ENCODE measurements at regions not wholly inside any gene's neighbourhood (a gene's known extent, or its start where the extent isn't known, plus 50 kb on each side); places are given as distances from the start of the nearest gene placed in this dataset.

- no peak for TF ChIP-seq ZFX (IDR thresholded peaks at IDR 0.05; ENCODE audit: borderline replicate concordance)
- TF ChIP-seq CTCF (IDR thresholded peaks at IDR 0.05): no peak
- no peak overlapping the region for H3K27ac ChIP-seq
Observed at GRCh38 chr19:29395734-29396414, 129.9 kb upstream of the VSTM2B start.

GRCh38 chr19:29396925-29397324, 128.9 kb upstream of the VSTM2B start:
- H3K27ac ChIP-seq: no peak overlapping the region
- TF ChIP-seq CTCF (IDR thresholded peaks at IDR 0.05) (no peak), ZFX (IDR thresholded peaks at IDR 0.05; ENCODE audit: borderline replicate concordance) (no peak)

DNA sequence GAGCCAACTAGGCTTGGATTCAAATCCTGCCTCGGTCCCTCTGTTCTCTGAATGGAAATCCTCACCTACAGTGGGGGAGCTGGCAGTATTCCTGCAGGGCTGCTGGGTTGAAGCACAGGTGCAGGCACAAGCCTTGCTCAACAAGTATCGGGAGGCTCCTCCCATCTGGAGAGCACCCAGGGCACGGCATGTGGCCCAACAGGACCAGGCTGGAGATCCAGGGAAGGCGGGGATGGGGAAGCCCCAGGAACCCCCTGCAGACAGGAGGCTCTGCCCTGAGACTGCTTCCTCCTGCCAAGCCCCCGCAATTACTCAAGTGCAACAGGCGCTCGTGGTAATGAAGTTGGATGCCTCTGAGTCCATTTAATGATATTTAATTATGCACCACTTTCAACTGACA, 128.0 kb upstream of the VSTM2B start:
- TF ChIP-seq CTCF (IDR thresholded peaks at IDR 0.05) (no peak), ZFX (IDR thresholded peaks at IDR 0.05; ENCODE audit: borderline replicate concordance) (no peak)
- no peak overlapping the region for H3K27ac ChIP-seq

GRCh38 chr19:29399804-29400203, 126.0 kb upstream of the VSTM2B start:
- TF ChIP-seq ZFX (IDR thresholded peaks at IDR 0.05; ENCODE audit: borderline replicate concordance): no peak
- no peak for TF ChIP-seq CTCF (IDR thresholded peaks at IDR 0.05)
- no peak overlapping the region for H3K27ac ChIP-seq

GRCh38 chr19:29400917-29401711, 124.7 kb upstream of the VSTM2B start:
- no peak overlapping the region for H3K27ac ChIP-seq
- TF ChIP-seq CTCF (IDR thresholded peaks at IDR 0.05) (no peak), ZFX (IDR thresholded peaks at IDR 0.05; ENCODE audit: borderline replicate concordance) (no peak)

- TF ChIP-seq ZFX (IDR thresholded peaks at IDR 0.05; ENCODE audit: borderline replicate concordance) (no peak), CTCF (IDR thresholded peaks at IDR 0.05) (no peak)
- H3K27ac ChIP-seq: no peak overlapping the region
Observed at GRCh38 chr19:29401712-29402421, 123.9 kb upstream of the VSTM2B start.

Measured in 22Rv1 (cell line).